ENCODE measurements at regions not wholly inside any gene's neighbourhood (a gene's known extent, or its start where the extent isn't known, plus 50 kb on each side); places are given as distances from the start of the nearest gene placed in this dataset.

GRCh38 chr9:74413876-74414275 lies 83.3 kb upstream of the RORB start:
- H2BK120ac ChIP-seq (ENCODE audit: low read depth, low read length): no peak overlapping the region
- dilution Hi-C loops (cut with HindIII; ENCODE audit: low sequenced_read_pairs, unreplicated experiment) (no loop called here), intact Hi-C loops (cut with micrococcal nuclease) (no loop called here), in situ Hi-C loops (cut with MboI; ENCODE audit: low sequenced_read_pairs) (no loop called here)
- H2BK20ac ChIP-seq (ENCODE audit: low read depth, low read length): no peak overlapping the region
- no peaks in the 10 kb centered on the region for H3K79me1 ChIP-seq (ENCODE audit: low read depth in 1 of 2, low read length in 2 of 2)
- H3K4me1 ChIP-seq (ENCODE audit: control insufficient read depth, insufficient read depth, low read length): no peaks in the 10 kb centered on the region
- no peak overlapping the region for H2AFZ ChIP-seq (replicated peaks; ENCODE audit: low read length, poor library complexity)
- no peak overlapping the region for H3K14ac ChIP-seq (replicated peaks; ENCODE audit: low read depth, low read length)
- no peaks in the 10 kb centered on the region for H3K36me3 ChIP-seq (ENCODE audit: control insufficient read depth, insufficient read depth, low read length)
- no peak overlapping the region for H3K18ac ChIP-seq (ENCODE audit: low read depth, low read length)
- no peak overlapping the region for H3K9ac ChIP-seq (ENCODE audit: low read depth, low read length)
- H3K9me1 ChIP-seq (ENCODE audit: insufficient read depth, low read length): no peaks in the 10 kb centered on the region
- CTCF ChIA-PET: no interaction called here
- no peak overlapping the region for H4K5ac ChIP-seq (ENCODE audit: low read depth, low read length)
- no peaks in the 10 kb centered on the region for H3K27me3 ChIP-seq (ENCODE audit: control insufficient read depth, insufficient read depth, low read length)
- no peak overlapping the region for H2AK5ac ChIP-seq (ENCODE audit: low read depth, low read length)
- no peak for ATAC-seq (ENCODE audit: low read depth)
- no peak overlapping the region for H4K8ac ChIP-seq (ENCODE audit: low read depth in 2 of 2, low read length in 2 of 2)
- POLR2A ChIA-PET (ENCODE audit: unreplicated experiment): no interaction called here
- H4K20me1 ChIP-seq (ENCODE audit: insufficient read depth, low read length): no peaks in the 10 kb centered on the region
- no peak overlapping the region for H2AK9ac ChIP-seq (replicated peaks; ENCODE audit: low read depth, low read length, poor library complexity)
- TF ChIP-seq RFX5 (IDR thresholded peaks at IDR 0.05; ENCODE audit: low read depth, low read length) (no peak), CHD1 (IDR thresholded peaks at IDR 0.05; ENCODE audit: low read depth, low read length) (no peak)
- no peak overlapping the region for H3K4me3 ChIP-seq (ENCODE audit: insufficient read depth, low read depth, low read length)
- no peak overlapping the region for H2BK15ac ChIP-seq (ENCODE audit: low read depth, low read length)
- WGBS, 2 experiments (ENCODE audit: extremely low coverage in 2 of 2, insufficient read length in 1 of 2): no CpG with 5 or more reads among the region's 1 CpG
- H3K9me3 ChIP-seq (ENCODE audit: control insufficient read depth, insufficient read depth, low read length): peaks cover 8% of the 10 kb centered on the region
- H2BK5ac ChIP-seq (ENCODE audit: low read depth, low read length, poor library complexity, severe bottlenecking): no peak overlapping the region
- H3K56ac ChIP-seq (ENCODE audit: extremely low read depth, insufficient read depth, low read length): no peak overlapping the region
- BruUV-seq (replicated peaks): no TSS peak
- DNase-seq: no peak
- no peak overlapping the region for H3K4me2 ChIP-seq (ENCODE audit: low read depth, low read length)
- no peak overlapping the region for H3K23ac ChIP-seq (ENCODE audit: low read depth, low read length)
- H4K91ac ChIP-seq (ENCODE audit: insufficient read depth, low read depth, low read length): no peak overlapping the region
- no peak overlapping the region for H3K27ac ChIP-seq (ENCODE audit: insufficient read depth, low read length)
- H3K4ac ChIP-seq (ENCODE audit: low read depth, low read length): no peak overlapping the region

Data from IMR-90 (cell line).